HG03439 (cell line): ENCODE measurements at regions not wholly inside any gene's neighbourhood (a gene's known extent, or its start where the extent isn't known, plus 50 kb on each side); places are given as distances from the start of the nearest gene placed in this dataset.

Experiments
- ATAC-seq: cut with Tn5 transposase; IDR thresholded peaks from one replicate; pipeline ENCODE4 v1.9.1; 2021; ENCODE audit warnings: mild to moderate bottlenecking, moderate library complexity; ENCODE audit not compliant: unreplicated experiment

DNA sequence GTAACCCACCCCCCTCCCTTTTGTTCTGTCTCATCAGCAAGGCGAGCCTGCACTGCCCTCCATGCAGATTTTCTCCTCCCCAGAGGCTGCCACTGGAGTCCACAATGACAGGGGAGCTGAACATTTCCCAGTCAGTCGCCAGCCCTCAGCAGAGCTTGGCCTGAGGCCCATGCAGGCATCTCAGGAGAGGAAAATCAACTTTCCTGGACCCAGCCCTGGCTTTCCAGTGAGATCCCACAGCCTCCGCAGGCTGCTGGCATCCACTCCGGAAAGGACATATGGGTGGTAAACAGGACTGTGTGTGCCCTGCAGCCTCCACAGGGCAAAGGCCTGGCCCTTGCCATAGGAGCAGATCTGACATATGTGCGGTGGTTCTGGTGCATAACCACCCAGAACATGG, 253.8 kb downstream of the TNS1 start:
- ATAC-seq: no peak

DNA sequence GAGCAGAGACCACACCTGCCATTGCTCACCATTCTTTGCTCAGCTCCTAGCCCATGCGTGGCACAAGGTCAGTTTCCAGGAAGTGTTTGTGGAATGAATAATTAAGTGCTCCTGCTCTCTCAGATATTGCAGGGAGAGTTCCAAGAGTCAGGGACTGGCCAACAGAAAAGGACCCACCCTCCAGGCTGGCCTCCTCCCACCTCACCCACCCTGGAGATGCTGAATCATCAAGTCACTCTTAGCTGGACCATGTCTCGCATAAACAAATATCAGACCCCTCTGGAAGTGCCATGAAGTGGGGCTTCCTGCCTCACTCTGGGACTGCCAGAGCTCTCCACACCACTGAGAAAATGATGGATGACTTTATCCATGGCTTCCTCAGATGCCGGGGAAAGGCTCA, 256.0 kb downstream of the TNS1 start:
- ATAC-seq: no peak

DNA sequence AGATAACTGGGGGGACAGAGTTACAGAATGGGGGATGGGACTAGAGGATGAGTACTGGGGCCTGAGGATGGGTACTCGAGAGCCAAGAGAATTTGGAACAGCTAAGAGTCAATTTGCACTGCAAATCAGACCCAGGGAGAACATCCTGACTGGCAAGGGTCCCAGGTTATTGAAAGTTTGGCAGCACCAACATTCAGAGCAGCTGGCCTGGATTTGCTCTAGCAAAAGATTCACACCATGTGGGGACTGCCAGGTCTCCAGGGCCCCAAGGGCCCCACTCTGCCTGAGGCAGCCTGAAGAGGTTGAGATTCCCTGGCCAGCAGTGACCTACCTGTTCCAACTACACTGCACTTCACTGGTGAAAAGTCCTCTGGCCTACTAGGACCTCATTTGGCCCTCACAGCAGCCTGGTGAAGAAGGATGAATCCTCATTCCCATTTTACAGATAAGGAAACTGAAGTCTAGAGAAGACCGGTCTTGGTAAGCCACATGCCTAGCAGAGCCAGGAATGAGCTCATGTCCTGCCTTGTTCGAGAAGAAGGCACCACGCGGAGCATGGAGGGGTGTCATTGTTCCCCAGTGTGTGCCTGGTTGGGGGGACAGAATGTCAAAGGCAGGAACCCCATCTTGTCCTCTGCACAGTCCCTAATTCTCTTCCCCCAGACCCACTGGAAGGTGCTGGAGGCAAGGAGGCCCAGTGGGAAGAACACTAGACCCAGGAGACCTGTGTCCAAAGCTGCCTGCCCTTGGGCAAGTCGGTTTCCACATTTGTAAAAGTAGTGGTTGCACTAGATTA, 258.6 kb downstream of the TNS1 start:
- ATAC-seq: no peak

DNA sequence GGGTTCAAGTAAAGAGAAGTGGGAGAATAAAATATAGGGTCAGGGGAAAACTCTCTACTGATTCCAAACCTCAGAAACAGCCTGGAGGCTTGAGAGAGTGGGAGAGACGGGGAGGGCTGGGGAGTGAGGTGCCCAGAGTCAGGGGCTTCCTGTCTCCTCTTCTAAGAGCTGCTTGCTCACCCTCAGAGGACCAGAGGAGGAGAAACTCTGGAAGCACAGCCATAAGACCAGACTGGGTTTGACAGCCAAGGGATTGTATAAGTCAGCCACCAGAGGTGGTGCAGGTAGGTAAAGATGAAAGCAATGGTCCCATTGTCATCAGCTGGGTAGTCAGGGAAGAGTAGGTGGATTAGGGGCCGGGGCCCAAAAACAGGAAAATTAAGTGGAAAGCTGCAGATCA, 259.4 kb downstream of the TNS1 start:
- ATAC-seq: no peak

DNA sequence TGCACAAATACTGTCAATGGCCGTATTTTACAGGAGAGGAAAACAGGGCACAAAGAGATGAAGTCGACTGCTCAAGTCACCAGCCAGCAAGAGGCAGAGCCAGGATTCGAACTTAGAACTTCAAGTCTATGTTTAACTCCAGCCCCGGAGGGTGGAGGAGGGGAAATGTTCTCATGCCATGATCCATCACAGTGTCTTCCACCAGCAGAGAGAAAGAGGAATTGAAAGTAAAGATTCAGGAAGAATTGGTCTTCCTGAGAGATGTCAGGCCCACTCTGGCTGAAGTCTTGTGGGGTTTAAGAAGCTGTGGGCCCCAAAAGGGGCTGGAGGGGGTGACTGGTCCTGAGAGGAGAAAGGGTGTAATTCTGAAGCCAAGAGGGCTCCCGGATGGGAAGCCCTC, 260.0 kb downstream of the TNS1 start:
- ATAC-seq: no peak

DNA sequence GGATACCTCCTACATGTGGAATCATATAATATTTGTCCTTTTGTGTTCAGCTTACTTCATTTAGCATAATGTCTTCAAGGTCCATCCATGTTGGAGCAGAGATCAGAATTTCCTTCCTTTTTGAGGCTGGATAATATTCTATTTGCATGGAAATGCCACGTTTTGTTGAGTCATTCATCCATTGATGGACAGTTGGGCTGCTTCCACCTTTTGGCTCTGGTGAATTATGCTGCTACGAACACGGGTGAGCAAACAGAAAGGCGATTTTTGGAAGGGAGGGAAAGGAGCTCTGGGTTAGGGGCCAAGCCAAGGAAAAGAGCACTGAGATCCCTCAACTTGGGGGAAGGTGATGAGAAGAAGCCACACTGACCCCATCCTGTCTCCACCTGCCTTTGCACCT, 260.5 kb downstream of the TNS1 start:
- ATAC-seq: no peak

DNA sequence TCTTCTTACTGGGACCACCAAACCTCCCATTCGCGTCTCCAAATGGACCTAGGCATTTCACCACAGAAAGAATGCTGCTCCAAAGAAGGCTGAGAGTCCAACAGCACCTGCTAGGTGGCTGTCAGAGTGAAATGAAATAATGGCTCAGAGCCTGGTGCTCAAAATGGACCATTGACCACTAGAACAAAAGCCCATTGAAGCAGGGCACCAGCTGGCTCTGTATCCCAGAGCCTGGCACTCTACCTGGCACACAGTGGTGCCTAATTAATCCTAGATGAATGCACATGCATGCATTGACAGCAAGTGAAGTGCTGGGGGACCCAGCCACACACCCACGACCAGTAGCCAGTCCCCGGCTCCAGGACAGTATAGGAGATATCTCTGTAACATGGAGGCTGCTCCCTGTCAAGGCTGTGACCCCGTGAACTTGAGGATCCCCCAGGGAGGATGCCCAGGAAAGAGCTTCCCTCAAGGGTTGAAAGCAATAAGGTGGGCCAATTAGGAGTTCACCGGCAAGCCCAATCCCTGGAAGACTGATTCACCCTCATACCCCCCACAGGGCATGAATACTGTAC, 261.3 kb downstream of the TNS1 start:
- no peak for ATAC-seq

DNA sequence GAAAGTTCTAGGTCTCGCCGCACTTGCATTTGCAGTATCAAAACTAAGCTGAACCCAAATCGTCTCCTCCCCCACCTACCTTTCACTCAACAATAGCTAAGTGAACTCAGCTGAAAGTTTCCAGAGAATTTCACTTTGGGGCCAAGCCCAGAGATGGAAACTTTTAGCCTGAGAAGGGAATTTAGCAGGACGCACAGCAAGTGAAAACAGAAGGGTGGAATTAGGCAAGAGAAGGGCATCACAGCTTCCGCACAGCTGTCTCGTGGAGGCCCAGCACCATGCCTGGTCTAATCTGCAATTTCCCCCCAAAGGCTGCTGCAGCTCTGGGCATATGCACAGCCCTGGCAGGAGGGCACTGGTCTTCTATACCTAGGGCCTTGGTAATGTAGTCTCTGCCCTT, 262.0 kb downstream of the TNS1 start:
- no peak for ATAC-seq

- ATAC-seq: no peak
Measured at GRCh38 chr2:217740178-217740577, 262.6 kb downstream of the TNS1 start.

GRCh38 chr2:217739741-217740140, 263.1 kb downstream of the TNS1 start:
- no peak for ATAC-seq

- ATAC-seq: no peak
Measured at GRCh38 chr2:217738061-217738460, 264.7 kb downstream of the TNS1 start.

GRCh38 chr2:217736776-217737550, 265.8 kb downstream of the TNS1 start:
- no peak for ATAC-seq

DNA sequence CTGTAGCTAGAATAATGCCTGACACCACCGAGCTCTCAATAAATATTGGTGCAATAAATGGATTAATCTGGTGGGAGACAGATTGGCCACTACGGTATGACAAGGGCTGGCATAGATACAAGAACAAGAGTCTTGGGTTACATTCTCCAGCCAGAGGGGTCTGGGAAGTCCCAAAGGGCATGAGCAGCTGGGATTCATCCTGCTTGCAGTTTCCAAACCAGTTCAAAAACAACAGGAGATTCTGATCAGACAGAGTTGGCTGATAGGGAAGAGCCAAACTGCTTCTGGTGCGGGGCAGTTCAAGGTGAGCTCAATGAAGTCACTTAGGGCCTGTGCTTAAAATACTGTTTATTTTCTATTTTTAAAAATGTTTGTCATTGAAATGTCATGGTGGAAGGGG, 266.9 kb downstream of the TNS1 start:
- ATAC-seq: no peak

DNA sequence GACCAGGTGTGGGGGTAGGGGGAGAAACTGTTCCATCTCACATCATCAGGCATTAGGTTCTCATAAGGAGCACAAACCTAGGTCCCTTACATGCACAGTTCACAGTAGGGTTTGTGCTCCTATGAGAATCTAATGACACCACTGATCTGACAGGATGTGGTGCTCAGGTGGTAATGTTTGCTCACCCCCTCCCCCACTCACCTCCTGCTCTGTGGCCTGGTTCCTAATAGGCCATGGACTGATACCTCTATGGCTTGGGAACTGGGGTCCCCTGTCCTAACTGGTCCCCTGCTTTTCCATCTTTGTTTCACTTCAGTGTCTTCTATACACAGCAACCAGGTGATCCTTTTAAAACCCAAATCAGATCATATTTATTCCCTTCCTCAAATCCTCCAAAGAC, 267.8 kb downstream of the TNS1 start:
- no peak for ATAC-seq

DNA sequence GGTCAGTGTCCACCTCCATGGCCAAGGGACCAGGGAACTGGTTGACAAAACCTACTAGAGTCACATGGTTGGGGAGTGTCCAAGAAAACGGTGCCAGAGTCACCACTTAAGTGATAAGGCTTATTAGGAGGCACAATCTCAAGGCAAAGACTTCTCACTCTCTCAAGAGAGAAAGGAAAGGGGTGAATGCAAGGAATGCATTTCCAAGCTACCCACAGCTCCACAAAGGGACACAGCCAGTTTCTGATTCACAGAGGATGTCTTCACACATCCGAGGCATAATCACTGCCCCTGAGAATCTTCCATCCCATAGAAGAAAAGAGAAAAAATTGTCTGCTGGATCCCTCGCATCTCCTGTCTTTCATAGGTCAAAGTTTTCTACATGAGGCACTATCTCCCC, 269.3 kb downstream of the TNS1 start:
- no peak for ATAC-seq

- no peak for ATAC-seq
Measured at GRCh38 chr2:217732992-217733391, 269.8 kb downstream of the TNS1 start.

GRCh38 chr2:217731805-217732204, 271.0 kb downstream of the TNS1 start:
- no peak for ATAC-seq

GRCh38 chr2:217729421-217730053, 273.3 kb downstream of the TNS1 start:
- ATAC-seq: no peak

GRCh38 chr2:217727801-217728200, 275.0 kb downstream of the TNS1 start:
- ATAC-seq: no peak

- no peak for ATAC-seq
Measured at GRCh38 chr2:217725409-217725808, 277.4 kb downstream of the TNS1 start.

DNA sequence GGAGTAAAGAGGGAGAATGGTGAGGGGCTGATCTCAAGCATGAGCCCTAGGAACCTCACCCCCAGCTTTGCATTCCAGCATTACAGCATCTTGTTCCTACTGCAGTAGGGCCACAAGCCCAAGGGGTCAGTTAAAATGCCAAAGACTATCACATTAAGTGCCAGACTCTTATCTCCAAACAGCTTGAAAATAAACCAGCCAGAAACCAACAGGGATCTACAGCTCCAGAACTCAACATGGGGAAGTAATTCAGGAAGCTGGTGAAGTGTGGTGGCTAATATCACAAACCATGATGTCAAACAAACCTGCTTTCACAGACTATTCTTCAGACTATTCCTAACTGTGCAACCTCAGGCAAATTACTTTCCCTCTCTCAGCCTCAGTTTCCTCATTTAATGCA, 278.3 kb downstream of the TNS1 start:
- ATAC-seq: no peak

- no peak for ATAC-seq
Measured at GRCh38 chr2:217723981-217724380, 278.8 kb downstream of the TNS1 start.
